Transverse colon (tissue), 4 donors: ENCODE measurements at regions not wholly inside any gene's neighbourhood (a gene's known extent, or its start where the extent isn't known, plus 50 kb on each side); places are given as distances from the start of the nearest gene placed in this dataset.

Experiments
- DNase-seq: peaks from one replicate; pipeline ENCODE4 v3.0.0-alpha.2; 2019
- H3K27ac ChIP-seq, 4 donors: fragments of 200-600 bp; sonication (generic); 2 replicates each; pipeline ENCODE4 v1.5.1; 2016 to 2018; ENCODE audit warnings: inconsistent platforms in 4 of 4
- H3K27me3 ChIP-seq: fragments of 200-600 bp; sonication (generic); 2 replicates; pipeline ENCODE4 v1.5.1; 2017; ENCODE audit warnings: inconsistent platforms
- H3K36me3 ChIP-seq, 4 donors: fragments of 200-600 bp; sonication (generic); 2 replicates each; pipeline ENCODE4 v1.5.1; 2017 to 2019; ENCODE audit warnings: inconsistent platforms in 4 of 4
- H3K4me1 ChIP-seq, 4 donors: fragments of 200-600 bp; sonication (generic); 2 replicates each; pipeline ENCODE4 v1.5.1; 2017 to 2020; ENCODE audit warnings: inconsistent platforms in 4 of 4
- H3K4me3 ChIP-seq, 4 donors: fragments of 200-600 bp; sonication (generic); 1 replicate in 1 of 4; 2 replicates in 3 of 4; pipeline versions ENCODE4 v1.5.1 to v1.6.1; 2017 to 2019; ENCODE audit warnings: inconsistent platforms in 4 of 4
- H3K9me3 ChIP-seq, 2 donors: fragments of 200-600 bp; sonication (generic); 2 replicates each; pipeline ENCODE4 v1.5.1; 2017 to 2019; ENCODE audit warnings: inconsistent platforms in 2 of 2
- CTCF ChIP-seq, 5 experiments: fragments of 200-600 bp in 3 of 5; fragments of 450-650 bp in 2 of 5; sonication (generic) in 3 of 5; IDR thresholded peaks; 1 replicate in 2 of 5; 2 replicates in 3 of 5; pipeline ENCODE4 v1.5.1; 2016 to 2017; ENCODE audit warnings: antibody characterized with exemption in 5 of 5, inconsistent platforms in 3 of 5, mild to moderate bottlenecking in 2 of 5, moderate library complexity in 1 of 5
- EP300 ChIP-seq: sonication (generic); formaldehyde crosslinking; IDR thresholded peaks from one replicate; pipeline ENCODE4 v1.6.1; 2017; ENCODE audit warnings: antibody characterized with exemption, low read depth
- POLR2A ChIP-seq: fragments of 450-650 bp; IDR thresholded peaks from one replicate; pipeline ENCODE4 v1.6.1; 2016; ENCODE audit warnings: antibody characterized with exemption, mild to moderate bottlenecking, moderate library complexity
- POLR2AphosphoS5 ChIP-seq, 3 donors: sonication (generic); formaldehyde crosslinking; IDR thresholded peaks; one replicate each; pipeline ENCODE4 v1.6.1; 2016; ENCODE audit warnings: antibody characterized with exemption in 3 of 3
- WGBS, 2 donors: methylation state at CpG; one replicate each; pipeline ENCODE4 v1.1.5; 2018; ENCODE audit warnings: low coverage in 1 of 2; 5-methylcytosine and 5-hydroxymethylcytosine counted together
- in situ Hi-C, 4 donors: fragments of 200-750 bp; cut with MboI; loops; one replicate each; pipeline versions ENCODE4 v1.15.0 to v1.15.1; 2017; ENCODE audit warnings: low sequenced_read_pairs in 3 of 4, low pct_ligation_motif_present in 1 of 4, low pct_unique_long_range_greater_than_20kb in 1 of 4
- intact Hi-C: fragments of 100-400 bp; cut with DNase I; formaldehyde crosslinking; loops from one replicate; pipeline ENCODE4 v1.15.1; 2023; ENCODE audit warnings: low total_unique reads

GRCh38 chr12:74379114-74379513 is 158.5 kb upstream of the ATXN7L3B start:
- Histone ChIP-seq H3K4me1 (no peaks in the 10 kb centered on the region), H3K9me3 (no peaks in the 10 kb centered on the region), H3K27ac (no peak overlapping the region), H3K36me3 (no peaks in the 10 kb centered on the region), H3K27me3 (no peaks in the 10 kb centered on the region), H3K4me3 (no peak overlapping the region)
- in situ Hi-C loops (no loop called here), intact Hi-C loops (no loop called here)
- 89 to 91% methylated on average over 5 of the region's 5 CpGs for WGBS, 2 donors
- TF ChIP-seq CTCF (IDR thresholded peaks at IDR 0.05), result no peak
- no peak for TF ChIP-seq EP300
- no peak for DNase-seq

GRCh38 chr12:74381958-74382357 is 155.7 kb upstream of the ATXN7L3B start:
- Histone ChIP-seq H3K9me3 (no peaks in the 10 kb centered on the region), H3K4me1 (no peaks in the 10 kb centered on the region), H3K27ac (no peak overlapping the region), H3K4me3 (no peak overlapping the region), H3K36me3 (no peaks in the 10 kb centered on the region), H3K27me3 (no peaks in the 10 kb centered on the region)
- WGBS, 2 donors, result 35 to 42% methylated on average over 2 of the region's 2 CpGs
- TF ChIP-seq POLR2AphosphoS5 (IDR thresholded peaks at IDR 0.05) (no peak), EP300 (no peak), POLR2A (no peak), CTCF (IDR thresholded peaks at IDR 0.05) (no peak)
- DNase-seq, result no peak
- intact Hi-C loops (no loop called here), in situ Hi-C loops (no loop called here)

GRCh38 chr12:74382983-74383382 is 154.7 kb upstream of the ATXN7L3B start:
- DNase-seq, result no peak
- no peaks in the 10 kb centered on the region for H3K9me3 ChIP-seq
- H3K27me3 ChIP-seq, result no peaks in the 10 kb centered on the region
- no peaks in the 10 kb centered on the region for H3K4me1 ChIP-seq
- no peaks in the 10 kb centered on the region for H3K36me3 ChIP-seq
- TF ChIP-seq POLR2A (no peak), POLR2AphosphoS5 (IDR thresholded peaks at IDR 0.05) (no peak), CTCF (IDR thresholded peaks at IDR 0.05) (no peak), EP300 (no peak)
- no peak overlapping the region for H3K4me3 ChIP-seq
- intact Hi-C loops (no loop called here), in situ Hi-C loops (no loop called here)
- no peak overlapping the region for H3K27ac ChIP-seq

- intact Hi-C loops, result no loop called here
- Histone ChIP-seq H3K36me3 (no peaks in the 10 kb centered on the region), H3K27ac (no peak overlapping the region), H3K4me1 (no peaks in the 10 kb centered on the region), H3K4me3 (no peak overlapping the region), H3K9me3 (no peaks in the 10 kb centered on the region), H3K27me3 (no peaks in the 10 kb centered on the region)
- TF ChIP-seq EP300 (no peak), POLR2AphosphoS5 (IDR thresholded peaks at IDR 0.05) (no peak), POLR2A (no peak), CTCF (IDR thresholded peaks at IDR 0.05) (no peak)
- DNase-seq, result no peak
- in situ Hi-C loops, result no loop called here
- 79 to 100% methylated on average over 2 to 7 of the region's 7 CpGs for WGBS, 2 donors
These were observed 146.4 kb upstream of the ATXN7L3B start for GRCh38 chr12:74391283-74391682.
